ENCODE measurements at regions not wholly inside any gene's neighbourhood (a gene's known extent, or its start where the extent isn't known, plus 50 kb on each side); places are given as distances from the start of the nearest gene placed in this dataset.
"Not testable (repeated sequence)": the region's sequence is repeated elsewhere in the genome, so short reads cannot be mapped to it uniquely, and the experiment has no call there.

DNA sequence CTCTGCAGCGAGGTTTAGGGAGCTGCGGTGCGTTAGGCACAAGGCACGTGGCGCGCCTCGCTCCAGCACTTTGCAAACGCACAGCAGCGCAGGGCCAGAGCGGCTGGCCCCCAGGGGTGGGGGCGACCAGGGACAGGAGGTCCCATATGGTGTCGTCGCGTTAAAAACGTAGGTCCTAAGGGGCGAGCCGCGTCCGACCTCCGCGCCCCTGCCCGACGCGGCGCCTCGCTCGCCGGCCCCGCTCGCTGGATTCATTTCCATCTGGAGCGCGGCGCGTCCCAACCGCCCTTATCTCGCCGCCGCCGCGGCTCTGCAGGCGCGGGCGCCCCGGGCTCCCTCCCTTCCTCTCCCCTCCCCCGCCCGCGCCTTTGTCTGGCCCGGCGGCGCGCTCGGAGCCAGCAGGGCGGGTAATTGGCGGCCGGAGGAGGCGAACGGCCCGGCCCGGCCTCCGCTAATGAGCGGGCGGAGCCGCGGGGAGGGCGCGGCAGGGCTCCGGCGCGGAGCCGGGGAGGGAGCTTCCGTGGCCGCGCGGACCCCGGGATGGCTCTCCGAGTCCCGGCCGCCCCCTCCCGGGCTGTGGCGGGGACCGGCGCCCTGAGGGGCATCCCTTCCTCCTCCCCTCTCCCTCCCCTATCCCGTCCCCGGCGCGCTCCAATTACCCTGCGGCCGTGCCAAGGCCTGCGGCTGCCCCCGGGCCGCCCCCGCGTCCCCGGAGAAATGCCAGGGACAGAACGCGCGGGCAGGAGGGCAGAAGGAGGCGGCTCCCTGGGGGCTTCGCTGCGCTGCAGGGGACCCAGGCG lies 409.0 kb downstream of the BCOR start:
- peak; percentile 15 for DNase-seq

DNA sequence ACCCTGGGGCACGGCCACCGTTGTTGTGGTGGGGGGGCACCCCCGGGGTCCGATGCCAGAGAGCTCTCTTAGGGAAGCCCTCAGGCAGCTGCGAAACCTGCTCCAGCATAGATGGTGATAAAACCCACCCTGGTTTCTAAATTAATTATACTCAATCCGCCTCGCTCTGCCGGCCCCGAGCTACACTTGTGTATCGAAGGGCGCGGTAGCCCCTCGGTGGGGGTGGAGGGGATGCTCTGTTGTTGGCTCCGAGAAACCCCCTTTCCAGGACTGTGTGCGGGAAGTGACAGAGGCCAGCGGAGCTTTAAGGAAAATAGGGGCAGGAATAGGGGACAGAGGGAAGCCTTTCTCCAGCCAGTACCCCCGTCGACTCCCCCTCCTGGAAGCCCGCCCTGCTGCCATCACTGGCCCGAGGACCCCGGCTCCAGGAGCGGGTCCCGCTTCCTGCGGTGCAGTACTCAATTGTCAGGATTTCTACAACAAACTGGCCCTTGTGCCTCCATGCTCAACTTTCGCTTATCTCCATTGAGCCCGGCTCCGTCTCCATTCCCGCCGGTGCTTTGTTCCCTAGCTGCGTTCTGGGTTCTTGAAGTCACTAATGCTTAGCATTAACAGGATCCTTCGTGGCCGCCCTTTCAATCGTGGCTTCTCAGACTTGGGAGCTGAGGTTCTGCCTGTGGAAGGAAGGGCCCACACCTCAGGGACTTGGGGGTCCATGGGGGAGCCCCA lies 408.2 kb downstream of the BCOR start:
- DNase-seq: no peak

DNA sequence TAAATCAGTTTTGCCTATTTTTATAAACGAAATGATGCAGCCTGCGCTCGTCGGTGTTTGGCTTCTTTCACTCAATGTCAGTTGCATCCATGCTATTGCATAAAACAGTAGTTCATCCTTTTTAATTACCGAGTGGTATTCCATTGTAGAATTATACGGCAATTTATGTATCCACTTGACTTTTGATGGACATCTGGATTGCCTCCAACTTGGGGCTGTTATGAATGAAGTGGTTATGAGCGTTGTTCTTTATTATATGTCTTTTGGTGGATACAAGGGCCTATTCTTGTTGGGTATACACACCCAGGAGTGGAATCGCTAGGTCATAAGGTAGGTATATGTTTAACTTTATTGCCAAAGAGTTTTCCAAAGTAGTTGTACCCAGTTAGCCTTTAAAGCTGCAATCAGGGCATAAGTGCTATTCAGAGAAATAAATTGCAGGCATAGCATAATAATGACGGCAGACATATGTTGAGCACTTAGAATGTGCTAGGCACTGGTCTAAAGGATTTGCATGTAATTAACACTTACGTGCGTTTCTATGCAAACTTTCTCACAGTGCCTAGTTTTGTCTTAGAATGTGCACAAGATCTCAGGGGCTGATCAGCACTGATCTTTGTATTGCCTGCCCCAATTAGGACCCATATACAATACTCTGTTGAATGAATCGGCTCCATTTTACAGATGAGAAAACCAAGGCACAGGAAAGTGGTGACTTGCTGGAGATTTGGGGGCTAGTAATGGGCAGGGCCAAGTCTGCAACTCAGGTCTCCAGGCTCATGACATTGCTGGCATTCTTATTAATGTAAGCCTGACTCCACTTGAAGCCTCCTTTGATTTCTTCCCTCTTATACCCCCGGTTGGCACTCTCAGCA lies 407.0 kb downstream of the BCOR start:
- DNase-seq: no peak

DNA sequence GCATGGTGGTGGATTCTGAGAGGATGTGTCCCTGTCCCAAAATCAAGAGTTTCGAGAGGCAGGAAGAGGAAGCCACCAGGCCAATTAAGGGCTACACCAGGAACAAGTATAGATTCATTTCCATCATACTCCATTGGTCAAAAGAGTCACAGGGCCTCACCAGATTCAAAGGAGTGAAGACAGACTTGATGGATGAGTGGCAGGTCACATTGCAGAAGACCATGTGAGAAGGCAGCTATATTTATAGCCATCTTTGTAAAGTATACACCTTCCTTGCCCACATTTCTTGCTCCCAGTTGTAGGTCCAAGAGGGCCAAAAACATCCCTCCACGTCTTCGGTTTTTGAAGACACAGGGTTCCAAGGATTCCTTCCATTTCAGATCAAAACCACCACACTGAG lies 406.0 kb downstream of the BCOR start:
- DNase-seq: no peak

DNA sequence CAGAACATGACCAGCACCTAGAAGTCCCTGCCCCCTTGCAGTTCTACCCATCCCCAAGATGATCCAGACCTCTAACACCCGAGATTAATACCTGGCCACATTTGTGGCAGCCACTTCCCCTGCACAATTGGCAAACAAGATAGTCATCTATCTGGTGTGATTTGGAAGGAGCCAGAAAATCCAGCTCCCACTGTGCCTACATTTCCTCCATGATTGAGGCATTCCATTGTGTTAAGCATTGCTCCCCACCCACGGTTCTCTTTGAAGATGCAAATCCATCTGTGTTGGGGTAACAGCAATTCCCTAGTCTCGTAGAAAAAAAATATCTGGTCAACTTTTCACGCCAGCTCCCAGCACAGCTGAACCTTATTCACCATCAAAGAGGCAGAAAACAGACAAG lies 405.0 kb downstream of the BCOR start:
- no peak for DNase-seq

DNA sequence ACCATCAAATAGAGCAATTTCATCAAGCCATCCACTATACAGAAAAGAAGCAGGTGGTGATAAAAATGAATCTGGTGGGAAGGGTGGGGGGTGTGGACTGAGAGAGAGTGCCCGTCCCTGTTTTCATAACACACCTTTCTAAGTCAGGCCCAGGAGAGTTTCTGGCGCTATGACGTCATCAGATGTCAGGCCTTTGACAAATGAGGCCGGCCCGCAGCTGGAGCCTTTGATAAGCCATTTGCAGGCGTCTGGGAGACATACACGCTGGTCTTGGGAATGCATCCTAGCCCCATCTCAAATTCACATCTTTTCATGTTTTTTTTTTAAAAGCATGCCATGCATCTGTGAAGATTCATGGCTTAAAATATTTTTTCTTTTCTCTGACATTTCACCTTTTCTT lies 404.5 kb downstream of the BCOR start:
- DNase-seq: no peak

DNA sequence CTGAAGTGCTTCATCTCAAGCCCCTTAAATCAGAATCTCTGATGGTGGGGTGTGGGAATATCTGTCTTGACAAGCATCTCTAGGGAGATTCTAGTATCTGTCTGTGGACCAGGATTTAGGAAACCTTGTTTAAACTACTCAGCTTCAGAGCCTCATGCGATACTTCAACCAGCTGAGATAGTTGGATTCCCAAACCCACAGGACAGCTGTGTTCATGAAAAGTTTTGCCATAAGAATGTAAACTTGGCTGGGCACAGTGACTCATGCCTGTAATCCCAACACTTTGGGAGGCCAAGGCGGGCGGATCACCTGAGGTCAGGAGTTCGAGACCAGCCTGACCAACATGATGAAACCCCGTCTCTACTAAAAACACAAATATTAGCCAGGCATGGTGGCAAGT lies 395.1 kb downstream of the BCOR start:
- not testable (repeated sequence) for DNase-seq

DNA sequence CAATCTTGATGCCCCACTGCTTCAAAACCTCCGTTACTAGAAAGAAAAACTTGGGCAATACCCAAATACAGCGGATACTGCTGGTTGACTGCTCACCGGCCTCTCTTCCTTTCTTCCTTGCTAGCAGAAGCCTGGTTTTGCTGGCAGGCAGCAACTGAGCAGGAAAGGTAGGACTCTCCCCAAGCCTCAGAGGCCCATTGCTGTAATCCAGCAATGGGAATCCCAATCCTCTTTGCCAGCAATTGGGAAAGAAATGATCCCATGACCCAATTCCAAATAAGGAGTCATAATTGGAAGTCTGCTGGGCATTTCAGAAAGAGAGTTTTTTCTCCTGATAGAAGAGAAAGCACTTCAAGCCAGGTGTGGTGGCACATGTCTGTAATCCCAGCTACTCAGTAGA lies 394.5 kb downstream of the BCOR start:
- DNase-seq: no peak

DNA sequence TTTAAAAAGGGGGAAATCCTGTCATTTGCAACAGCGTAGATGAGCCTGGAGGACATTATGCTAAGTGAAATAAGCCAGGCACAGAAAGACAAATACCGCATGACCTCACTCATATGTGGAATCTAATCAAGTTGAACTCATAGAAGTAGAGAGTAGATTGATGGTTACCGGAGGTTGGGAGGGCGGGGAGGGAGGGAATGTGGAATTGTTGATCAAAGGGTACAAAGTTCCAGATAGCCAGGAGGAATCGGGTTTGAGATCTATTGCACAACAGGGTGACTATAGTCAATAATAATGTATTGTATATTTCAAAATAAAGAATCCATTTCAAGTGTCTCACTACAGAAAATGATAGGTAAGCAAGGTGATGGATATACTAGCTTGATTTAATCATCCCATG lies 393.2 kb downstream of the BCOR start:
- DNase-seq: no peak

DNA sequence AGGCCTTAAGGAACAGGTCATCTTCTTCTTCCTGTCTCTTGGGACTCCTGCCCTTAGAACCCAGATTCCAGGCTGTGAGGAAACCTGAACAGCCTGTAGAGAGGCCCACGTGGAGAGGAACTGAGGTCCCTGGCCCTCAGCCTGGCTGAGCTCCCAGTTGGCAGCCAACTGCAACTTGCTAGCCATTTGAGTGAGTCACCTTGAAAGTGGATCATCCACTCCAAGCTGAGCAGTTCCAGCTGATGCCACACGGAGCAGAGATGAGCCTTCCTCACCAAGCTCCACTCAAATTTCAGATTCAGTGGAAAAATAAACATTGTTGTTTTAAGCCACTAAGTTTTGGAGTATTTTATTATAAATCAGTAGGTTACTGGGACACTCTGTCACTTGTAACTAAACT lies 392.5 kb downstream of the BCOR start:
- peak; percentile 38 for DNase-seq

DNA sequence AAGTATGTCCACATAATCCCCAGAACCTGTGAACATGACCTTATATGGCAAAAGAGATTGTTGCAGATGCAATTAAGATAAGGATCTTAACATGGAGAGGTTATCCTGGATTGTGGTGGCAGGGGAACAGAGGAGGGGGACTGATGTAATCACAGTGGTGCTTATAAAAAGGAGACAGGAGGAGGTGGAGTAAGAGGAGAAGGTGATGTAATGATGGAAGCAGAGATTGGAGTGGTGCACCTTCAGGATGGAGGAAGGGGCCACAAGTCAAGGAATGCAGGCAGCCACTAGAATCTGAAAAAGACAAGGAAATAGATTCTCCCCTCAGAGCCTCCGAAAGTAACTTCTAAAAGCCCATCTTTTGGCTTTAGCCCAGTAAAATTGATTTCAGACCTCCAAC lies 388.4 kb downstream of the BCOR start:
- DNase-seq: no peak

DNA sequence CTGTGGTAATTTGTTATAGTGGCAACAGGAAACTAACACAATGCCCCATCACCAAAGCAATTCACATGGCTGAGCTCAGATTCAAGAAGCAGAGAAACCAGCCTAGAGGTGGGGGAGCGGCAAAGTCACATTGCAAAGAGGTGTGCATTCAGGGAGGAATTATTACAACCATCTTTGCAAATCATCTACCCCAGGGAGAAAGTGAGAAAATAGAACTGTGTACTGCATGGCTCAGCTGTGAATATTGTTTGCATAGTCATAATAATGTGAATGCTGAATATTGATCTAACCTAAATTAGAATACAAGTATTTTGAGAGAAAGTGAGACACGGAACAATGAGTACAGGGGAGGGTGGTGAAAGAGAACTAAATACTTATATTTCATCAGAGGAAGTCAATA lies 387.9 kb downstream of the BCOR start:
- no peak for DNase-seq

DNA sequence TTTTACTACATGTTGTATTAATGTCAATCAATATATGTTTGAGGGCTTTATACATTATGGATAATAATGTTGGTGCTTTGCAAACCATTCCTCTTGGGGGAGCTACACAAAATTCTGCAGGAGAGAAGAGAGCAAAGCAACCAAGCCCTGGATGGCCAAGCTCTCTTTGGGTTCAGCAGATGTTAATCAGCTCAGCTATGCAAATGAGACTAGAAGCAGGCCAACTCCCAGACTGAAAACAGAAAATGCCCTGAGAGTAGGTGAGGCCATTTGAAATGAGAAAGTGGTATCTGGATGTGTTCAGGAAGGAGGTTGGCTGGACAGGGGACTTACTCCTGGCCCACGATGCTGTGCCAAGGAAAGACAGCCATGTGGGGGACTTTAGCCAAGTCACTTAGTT lies 387.0 kb downstream of the BCOR start:
- DNase-seq: no peak

DNA sequence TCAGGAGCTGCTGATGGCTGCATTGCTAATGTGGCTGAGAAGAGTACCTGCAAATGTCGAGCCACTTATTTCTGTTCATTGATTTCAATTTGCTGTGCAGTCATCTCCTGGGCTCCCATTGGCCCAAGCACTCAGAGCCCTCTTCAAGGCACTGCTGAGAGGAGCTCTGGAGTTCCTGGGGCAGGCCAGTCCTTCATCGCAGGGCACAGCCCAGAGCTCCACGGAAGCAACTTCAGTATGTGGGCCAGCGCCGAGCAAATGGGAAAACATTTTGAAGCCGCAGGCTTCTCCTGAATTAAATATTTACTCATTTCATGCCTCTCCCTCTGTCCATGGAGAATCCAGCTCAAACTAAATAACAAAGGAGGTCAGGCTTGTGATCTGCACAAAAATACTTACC lies 383.3 kb downstream of the BCOR start:
- DNase-seq: no peak

DNA sequence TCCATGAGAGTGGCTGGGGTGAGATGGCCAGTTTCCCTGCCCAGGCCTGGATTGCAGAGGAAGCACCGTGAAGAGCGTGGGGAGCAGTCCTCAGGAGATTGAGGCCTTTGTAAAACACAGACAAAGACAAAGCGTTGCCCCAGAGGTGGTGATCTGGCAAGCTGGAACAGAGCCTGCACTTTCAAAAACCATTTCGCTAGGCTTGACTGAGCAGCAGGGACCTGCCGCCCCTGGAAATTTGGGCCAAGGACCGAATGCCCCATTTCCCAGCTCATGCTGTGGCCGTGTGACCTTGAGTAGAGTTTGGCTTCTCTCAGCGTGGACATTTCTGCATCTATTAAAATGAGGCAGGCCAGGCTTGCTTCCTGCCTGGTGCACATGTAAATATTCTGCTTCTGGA lies 381.4 kb downstream of the BCOR start:
- no peak for DNase-seq

DNA sequence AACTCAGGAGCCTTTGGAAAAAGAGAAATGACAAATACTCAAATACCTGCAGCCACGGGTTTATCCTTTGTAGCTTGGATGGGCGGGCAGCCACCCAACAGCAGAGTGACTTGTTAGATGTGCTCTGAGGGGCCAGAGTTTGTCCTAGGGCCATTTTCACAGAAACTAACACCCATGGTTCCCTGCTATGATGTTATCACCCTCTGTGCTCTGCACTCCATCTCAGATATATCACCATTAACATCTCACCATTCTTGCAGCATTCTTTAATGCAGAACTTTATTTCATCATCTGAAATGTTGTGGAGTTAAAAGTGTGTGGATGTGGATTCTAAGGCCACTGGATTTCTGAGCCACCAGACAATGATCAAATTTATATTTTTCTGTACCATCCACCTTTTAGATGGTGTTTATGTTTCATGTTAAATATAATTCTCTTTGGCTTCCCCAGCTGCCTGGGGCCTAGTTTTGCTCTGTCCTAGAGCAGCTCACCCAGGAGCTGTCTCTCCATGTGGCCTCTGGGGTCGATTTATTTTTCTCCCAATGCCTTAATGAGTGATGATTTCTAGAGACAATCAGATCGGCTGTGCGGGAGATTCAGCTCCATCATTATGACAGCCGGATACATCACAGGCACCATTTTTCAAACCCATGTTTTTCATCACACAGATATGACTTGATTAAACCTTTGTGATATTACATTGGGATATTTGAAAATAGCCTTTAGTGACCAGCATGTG lies 380.8 kb downstream of the BCOR start:
- no peak for DNase-seq

DNA sequence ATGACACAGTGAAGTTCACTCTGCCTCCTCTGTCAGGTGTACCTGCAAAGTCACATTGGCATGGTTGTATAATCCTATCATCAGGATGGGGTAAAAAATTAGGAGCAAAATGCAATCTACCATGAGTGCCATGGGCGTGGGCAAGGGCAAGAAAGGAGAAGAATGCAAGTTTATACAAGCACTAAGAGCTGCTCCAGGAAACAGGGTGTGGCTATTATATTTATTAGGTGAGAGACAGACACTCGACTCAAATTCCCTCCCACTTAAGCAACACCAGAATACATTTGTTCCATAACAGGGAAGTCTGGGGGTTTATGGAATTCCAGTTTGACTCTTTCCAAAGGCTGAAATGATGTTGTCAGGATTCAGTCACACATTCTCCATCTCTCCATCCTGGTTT lies 378.8 kb downstream of the BCOR start:
- no peak for DNase-seq

DNA sequence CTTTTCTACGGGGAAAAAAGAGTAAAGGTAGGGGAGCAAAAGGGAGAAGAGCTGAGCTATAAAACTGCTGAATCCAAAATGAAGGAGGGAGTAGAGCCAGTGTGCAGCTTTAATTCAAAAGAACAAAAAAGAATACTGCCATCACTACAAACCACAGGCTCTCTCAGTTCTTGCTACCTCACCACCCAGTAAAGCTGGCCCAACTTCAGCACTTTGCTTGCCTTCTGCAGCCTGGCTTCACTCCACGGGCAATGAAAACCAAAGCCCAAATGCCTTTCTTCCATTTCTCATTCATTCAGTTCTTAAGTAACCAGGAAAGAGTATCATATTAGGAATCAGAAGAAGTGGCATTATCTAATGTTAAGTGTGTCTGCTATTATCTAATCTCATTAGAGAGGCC lies 376.8 kb downstream of the BCOR start:
- DNase-seq: no peak

DNA sequence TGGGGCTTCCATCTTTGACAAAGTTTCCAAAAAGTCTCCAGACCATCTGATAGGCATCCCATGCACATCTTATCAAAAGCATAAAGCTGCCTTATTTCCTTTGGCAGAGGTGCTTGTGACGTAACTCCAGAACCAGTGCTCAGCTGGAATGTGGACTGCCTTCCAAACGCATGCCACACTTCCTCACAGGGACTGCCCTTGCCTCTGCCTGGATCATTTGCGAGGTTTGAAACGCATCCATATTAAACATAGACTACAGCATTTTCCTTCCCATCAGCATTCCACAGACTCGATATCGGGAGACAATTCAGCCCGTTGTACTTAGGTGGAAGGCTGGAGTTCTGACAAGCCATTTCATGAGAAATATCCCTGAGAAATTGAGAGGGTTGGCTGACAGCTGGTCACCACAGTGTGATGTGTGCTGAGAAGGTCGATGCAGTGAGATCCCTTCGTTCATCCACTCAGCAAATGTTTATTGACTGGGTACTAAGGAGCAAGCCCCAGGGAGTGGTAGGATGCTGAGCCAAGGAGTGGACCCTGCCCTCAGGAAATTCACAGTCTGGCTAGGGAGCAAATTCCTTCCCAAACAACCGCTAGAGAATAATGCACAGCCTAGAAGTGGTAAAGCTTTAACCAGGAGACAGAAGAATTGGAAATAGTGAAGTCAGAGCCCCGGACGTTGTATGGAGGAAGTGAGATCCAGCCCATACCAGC lies 376.0 kb downstream of the BCOR start:
- DNase-seq: no peak

DNA sequence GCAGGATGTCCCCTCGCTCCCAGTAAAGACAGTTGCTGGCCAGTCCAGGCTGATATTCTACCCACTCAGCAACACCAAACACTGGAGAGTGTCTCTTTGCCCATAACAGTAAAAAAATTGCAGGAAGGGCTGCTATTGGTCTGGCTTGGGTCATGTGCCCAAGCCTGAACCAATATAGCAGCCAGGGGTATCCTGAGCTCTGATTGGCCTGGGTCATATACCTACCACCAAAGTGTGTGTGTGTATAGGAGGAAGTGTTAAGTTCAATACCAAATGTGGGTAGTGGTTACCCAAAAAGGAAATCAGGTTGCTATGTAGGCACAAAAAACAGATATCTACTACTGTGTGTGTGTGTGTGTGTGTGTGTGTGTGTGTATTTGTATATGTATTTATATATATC lies 373.2 kb downstream of the BCOR start:
- DNase-seq: no peak

DNA sequence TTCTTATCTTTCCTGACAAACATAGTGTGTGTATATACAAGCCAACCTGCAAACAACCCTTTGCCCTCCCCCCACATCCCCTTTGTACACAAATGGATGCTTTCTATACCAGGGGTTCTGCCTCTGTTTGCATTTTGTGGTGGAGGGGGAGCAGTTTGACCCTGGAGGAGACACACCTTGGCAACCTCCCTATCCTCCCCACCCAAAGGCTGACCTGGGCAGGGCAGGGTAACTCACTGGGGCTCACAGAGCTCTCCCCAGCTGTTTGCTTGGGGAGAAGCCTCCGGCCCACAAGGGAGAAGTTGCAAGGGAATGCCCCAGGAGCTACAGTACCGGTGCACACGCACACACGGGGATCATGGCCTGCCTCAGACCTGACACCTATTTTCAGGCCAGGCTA lies 372.6 kb downstream of the BCOR start:
- no peak for DNase-seq

DNA sequence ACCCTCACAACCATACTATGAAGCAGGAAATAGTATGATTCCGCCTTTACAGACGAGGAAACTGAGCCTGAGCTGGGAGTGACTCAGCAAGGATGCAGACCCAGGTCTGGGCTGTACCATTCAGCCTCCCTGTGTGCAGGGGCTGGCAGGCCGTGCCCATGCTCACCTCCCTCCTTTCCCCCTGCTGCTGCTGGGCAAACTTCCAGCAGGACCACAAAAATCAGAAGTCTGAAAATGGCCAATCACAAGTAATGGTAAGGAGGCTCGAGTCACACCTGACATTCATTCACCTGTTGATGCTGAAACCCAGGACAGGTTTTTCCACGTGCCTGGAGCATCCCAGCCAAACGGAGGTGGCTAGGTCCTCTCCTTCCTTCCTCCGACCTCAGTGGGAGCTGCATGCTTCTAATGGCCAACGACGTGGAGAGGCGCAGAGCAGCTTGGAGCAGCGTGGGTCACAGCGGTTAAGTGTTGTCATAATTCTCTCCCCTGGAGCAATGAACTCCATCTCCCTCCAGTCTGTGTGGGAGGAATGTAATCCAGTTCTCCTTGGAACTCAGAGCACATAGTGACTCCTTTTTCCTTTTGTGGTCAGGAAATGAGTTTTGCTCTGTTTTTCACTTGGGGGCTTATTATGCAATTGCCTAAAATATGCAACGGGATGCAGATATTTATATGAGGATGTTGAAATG lies 371.7 kb downstream of the BCOR start:
- DNase-seq: peak; percentile 31
